Activated CD8-positive, alpha-beta T cell treated with anti-CD3 and anti-CD28 coated beads, Interleukin-2, amount 10 ng/mL, durations not matched to agents 7 days and 5 days (primary cell): ENCODE measurements at regions not wholly inside any gene's neighbourhood (a gene's known extent, or its start where the extent isn't known, plus 50 kb on each side); places are given as distances from the start of the nearest gene placed in this dataset.

Experiments used
- ATAC-seq: fragments of 150-1000 bp; cut with Tn5 transposase; one replicate; pipeline ENCODE4 v1.10.0; 2021; ENCODE audit warnings: moderate library complexity
- CTCF ChIA-PET: fragments of 350-600 bp; sonication (Branson Sonifier 250); formaldehyde crosslinking; loops from one replicate; lab custom pipeline; 2021; ENCODE audit warnings: antibody characterized with exemption; lab: Charles Lee
- POLR2A ChIA-PET: fragments of 350-600 bp; sonication (Branson Sonifier 250); formaldehyde crosslinking; loops from one replicate; lab custom pipeline; 2021; ENCODE audit warnings: antibody characterized with exemption; lab: Charles Lee
- DNase-seq: peaks from one replicate; pipeline ENCODE4 v3.0.0-alpha.2; 2020
- H3K27ac Mint-ChIP-seq: one replicate; pipeline ENCODE4 v1.8.0; 2021; ENCODE audit warnings: mild to moderate bottlenecking, mixed read lengths
- H3K27me3 Mint-ChIP-seq: one replicate; pipeline ENCODE4 v1.8.0; 2021; ENCODE audit warnings: low read depth, mixed read lengths
- H3K36me3 Mint-ChIP-seq: one replicate; pipeline ENCODE4 v1.8.0; 2021; ENCODE audit warnings: low read depth, mixed read lengths
- H3K4me1 Mint-ChIP-seq: one replicate; pipeline ENCODE4 v1.8.0; 2021; ENCODE audit warnings: low read depth, mixed read lengths
- H3K4me3 Mint-ChIP-seq: one replicate; pipeline ENCODE4 v1.8.0; 2021; ENCODE audit warnings: mild to moderate bottlenecking, mixed read lengths
- H3K9me3 Mint-ChIP-seq: one replicate; pipeline ENCODE4 v1.8.0; 2022; ENCODE audit warnings: mixed read lengths; ENCODE audit not compliant: insufficient read depth

- DNase-seq = no peak
- Mint-ChIP-seq H3K27me3 (peaks cover 5% of the 10 kb centered on the region), H3K4me1 (no peaks in the 10 kb centered on the region), H3K36me3 (no peaks in the 10 kb centered on the region), H3K4me3 (no peak overlapping the region), H3K27ac (no peak overlapping the region), H3K9me3 (no peaks in the 10 kb centered on the region)
- no peak for ATAC-seq
- CTCF ChIA-PET = no interaction called here
- POLR2A ChIA-PET = no interaction called here
Observed at GRCh38 chr13:43988302-43988701, 108.6 kb downstream of the LACC1 start.

GRCh38 chr13:43990021-43990420, 110.3 kb downstream of the LACC1 start:
- peaks cover 9% of the 10 kb centered on the region for H3K27me3 Mint-ChIP-seq
- POLR2A ChIA-PET = no interaction called here
- no peak for ATAC-seq

DNA sequence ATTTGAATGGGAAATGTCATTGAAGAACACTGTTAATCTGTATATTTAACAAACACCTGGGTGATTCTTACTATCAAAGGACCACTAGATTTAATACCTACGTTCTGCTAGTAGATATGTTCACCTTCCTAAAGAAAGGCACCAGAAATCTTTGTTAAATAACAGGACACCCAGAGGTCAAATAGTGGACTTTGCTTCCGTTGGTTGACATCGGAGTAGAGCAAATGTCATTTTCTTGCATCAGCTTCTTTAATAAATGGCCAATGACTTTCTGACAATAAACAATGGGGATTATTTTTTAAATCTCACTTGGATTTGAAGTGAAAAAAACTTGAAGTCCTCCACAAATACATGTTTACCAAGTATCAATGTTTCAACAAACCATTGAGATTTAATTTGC, 111.1 kb downstream of the LACC1 start:
- POLR2A ChIA-PET = no interaction called here
- Mint-ChIP-seq H3K4me1 (no peaks in the 10 kb centered on the region), H3K9me3 (no peaks in the 10 kb centered on the region), H3K27ac (no peak overlapping the region), H3K4me3 (no peak overlapping the region), H3K36me3 (no peaks in the 10 kb centered on the region), H3K27me3 (peaks cover 7% of the 10 kb centered on the region)
- CTCF ChIA-PET = no interaction called here
- ATAC-seq (no peak), DNase-seq (no peak)

More at GRCh38 chr13:43990021-43990420, 110.3 kb downstream of the LACC1 start:
- Mint-ChIP-seq H3K4me1 (no peaks in the 10 kb centered on the region), H3K4me3 (no peak overlapping the region), H3K36me3 (no peaks in the 10 kb centered on the region), H3K27ac (no peak overlapping the region), H3K9me3 (no peaks in the 10 kb centered on the region)
- CTCF ChIA-PET = no interaction called here
- no peak for DNase-seq

GRCh38 chr13:43991773-43992201, 112.1 kb downstream of the LACC1 start:
- ATAC-seq = no peak

DNA sequence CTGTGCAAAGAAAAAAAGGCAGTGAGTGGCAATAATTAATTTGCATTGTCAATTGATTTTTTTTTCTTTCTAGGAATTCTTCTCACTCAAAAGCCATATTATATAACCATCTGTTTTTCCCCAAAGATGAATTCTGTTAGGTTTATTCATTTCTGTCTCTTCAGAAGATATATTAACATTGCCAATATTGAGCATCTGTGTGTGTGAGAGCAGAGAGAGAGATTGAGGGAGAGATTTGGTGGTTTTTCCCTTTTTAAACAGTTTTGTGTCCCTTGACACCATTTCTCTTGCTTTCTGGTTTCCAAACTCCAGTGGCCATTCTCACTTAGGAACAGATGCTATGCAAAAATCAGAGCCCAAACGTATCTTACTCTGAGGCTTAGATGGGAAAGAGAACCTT, 112.5 kb downstream of the LACC1 start:
- ATAC-seq = no peak
- POLR2A ChIA-PET = interaction anchor here (0.5 kb wide), 1 partner anchor 84 kb away, joined by 3 read pairs; no protein-coding TSS in a partner anchor
- CTCF ChIA-PET = no interaction called here
- no peaks in the 10 kb centered on the region for H3K9me3 Mint-ChIP-seq
- no peak overlapping the region for H3K4me3 Mint-ChIP-seq
- no peaks in the 10 kb centered on the region for H3K4me1 Mint-ChIP-seq
- peaks cover 9% of the 10 kb centered on the region for H3K27me3 Mint-ChIP-seq
- H3K36me3 Mint-ChIP-seq = no peaks in the 10 kb centered on the region
- no peak overlapping the region for H3K27ac Mint-ChIP-seq
- DNase-seq = no peak

More at GRCh38 chr13:43991773-43992201, 112.1 kb downstream of the LACC1 start:
- DNase-seq = no peak
- CTCF ChIA-PET = no interaction called here
- H3K4me1 Mint-ChIP-seq = no peaks in the 10 kb centered on the region
- no peak overlapping the region for H3K4me3 Mint-ChIP-seq
- H3K36me3 Mint-ChIP-seq = no peaks in the 10 kb centered on the region
- POLR2A ChIA-PET = interaction anchor here (0.5 kb wide), 1 partner anchor 84 kb away, joined by 3 read pairs; no protein-coding TSS in a partner anchor
- no peak overlapping the region for H3K27ac Mint-ChIP-seq
- H3K9me3 Mint-ChIP-seq = no peaks in the 10 kb centered on the region
- H3K27me3 Mint-ChIP-seq = peaks cover 9% of the 10 kb centered on the region

DNA sequence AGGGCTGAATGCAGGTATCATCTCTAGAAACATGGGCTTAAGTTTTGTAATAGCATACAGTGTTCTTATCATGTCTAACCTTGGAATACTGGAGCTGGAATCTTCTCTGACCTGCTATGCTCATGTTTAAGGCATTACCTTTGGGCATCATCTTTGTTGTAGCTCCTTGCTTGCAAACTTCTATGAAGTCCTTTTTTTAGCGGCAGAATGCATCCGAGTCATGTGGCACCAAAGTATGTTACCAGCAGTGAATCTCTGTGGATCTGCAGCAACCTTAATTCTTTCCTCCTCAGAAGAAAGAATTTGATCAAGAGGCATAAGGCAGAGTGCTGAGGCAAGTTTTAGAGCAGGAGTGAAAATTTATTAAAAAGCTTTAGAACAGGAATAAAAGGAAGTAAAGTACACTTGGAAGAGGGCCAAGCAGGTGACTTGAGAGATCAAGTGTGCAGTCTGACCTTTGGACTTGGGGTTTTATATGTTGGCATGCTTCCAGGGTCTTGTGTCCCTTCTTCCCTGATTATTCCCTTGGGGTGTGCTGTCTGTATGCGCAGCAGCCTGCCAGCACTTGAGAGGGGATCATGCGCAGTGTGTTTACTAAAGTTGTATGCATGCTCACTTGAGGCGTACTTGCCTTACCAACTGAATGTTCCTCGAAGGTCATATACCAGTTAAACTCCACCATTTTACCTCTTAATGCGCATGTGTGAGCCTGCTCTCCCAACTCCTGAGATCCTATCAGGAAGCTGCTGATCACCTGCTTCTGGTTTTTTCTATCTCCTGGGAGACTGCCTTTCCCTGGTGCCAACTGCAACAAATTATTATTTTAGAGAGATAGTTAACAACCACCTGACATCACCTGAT, 115.5 kb downstream of the LACC1 start:
- H3K27me3 Mint-ChIP-seq = peaks cover 9% of the 10 kb centered on the region
- no peak overlapping the region for H3K27ac Mint-ChIP-seq
- ATAC-seq (no peak), DNase-seq (no peak)
- POLR2A ChIA-PET = no interaction called here
- H3K4me3 Mint-ChIP-seq = no peak overlapping the region
- H3K9me3 Mint-ChIP-seq = no peaks in the 10 kb centered on the region
- H3K4me1 Mint-ChIP-seq = no peaks in the 10 kb centered on the region
- CTCF ChIA-PET = no interaction called here
- no peaks in the 10 kb centered on the region for H3K36me3 Mint-ChIP-seq

DNA sequence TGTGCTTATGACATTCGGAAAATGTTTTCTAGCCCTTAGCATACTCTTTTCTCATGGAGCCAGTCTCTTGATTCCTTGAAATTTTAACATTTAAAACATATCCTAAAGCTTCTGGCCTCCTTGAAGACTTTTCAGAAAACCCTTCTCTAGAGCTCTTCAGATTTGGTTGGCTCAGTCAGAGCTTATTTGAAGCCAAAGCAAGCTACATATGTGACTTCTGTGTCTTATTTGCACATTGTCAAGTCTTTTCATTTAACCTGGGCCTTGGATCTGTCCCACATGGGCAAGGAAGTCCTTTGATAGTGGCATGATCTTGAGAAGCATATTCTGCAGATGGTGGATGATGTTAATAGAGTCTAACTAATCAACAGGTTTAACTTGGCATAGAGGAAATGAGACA, 116.5 kb downstream of the LACC1 start:
- no peaks in the 10 kb centered on the region for H3K36me3 Mint-ChIP-seq
- ChIA-PET POLR2A (no interaction called here), CTCF (no interaction called here)
- peaks cover 9% of the 10 kb centered on the region for H3K27me3 Mint-ChIP-seq
- H3K27ac Mint-ChIP-seq = no peak overlapping the region
- no peaks in the 10 kb centered on the region for H3K9me3 Mint-ChIP-seq
- no peak for ATAC-seq
- no peak for DNase-seq
- no peak overlapping the region for H3K4me3 Mint-ChIP-seq
- no peaks in the 10 kb centered on the region for H3K4me1 Mint-ChIP-seq

DNA sequence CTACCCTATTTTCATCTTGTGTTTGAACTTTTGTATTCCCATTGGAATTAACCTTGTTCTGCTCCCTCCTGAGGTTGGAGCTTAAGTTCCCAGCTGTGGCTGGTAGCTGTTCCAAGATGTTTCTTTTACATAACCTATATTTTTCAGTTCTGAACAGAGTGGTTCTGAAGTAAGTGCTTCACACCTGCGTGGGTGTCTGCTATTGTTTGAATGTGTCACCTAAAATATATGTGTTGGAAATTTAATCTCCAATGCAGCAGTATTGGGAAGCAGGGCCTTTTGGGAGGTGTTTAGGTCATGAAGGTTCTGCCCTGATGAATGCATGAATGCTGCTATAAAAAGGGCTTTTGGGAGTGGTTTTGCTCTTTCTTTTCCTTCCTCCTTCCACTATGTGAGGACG, 123.8 kb downstream of the LACC1 start:
- no peaks in the 10 kb centered on the region for H3K9me3 Mint-ChIP-seq
- CTCF ChIA-PET = no interaction called here
- H3K36me3 Mint-ChIP-seq = no peaks in the 10 kb centered on the region
- H3K27me3 Mint-ChIP-seq = peaks cover 2% of the 10 kb centered on the region
- H3K27ac Mint-ChIP-seq = no peak overlapping the region
- no peak for DNase-seq
- POLR2A ChIA-PET = no interaction called here
- ATAC-seq = no peak
- H3K4me1 Mint-ChIP-seq = no peaks in the 10 kb centered on the region
- H3K4me3 Mint-ChIP-seq = no peak overlapping the region

GRCh38 chr13:44004878-44005277, 125.2 kb downstream of the LACC1 start:
- ChIA-PET POLR2A (no interaction called here), CTCF (no interaction called here)
- no peak overlapping the region for H3K27ac Mint-ChIP-seq
- no peak for DNase-seq
- no peaks in the 10 kb centered on the region for H3K36me3 Mint-ChIP-seq
- no peaks in the 10 kb centered on the region for H3K4me1 Mint-ChIP-seq
- H3K27me3 Mint-ChIP-seq = peaks cover 2% of the 10 kb centered on the region
- no peak for ATAC-seq
- H3K9me3 Mint-ChIP-seq = no peaks in the 10 kb centered on the region
- H3K4me3 Mint-ChIP-seq = no peak overlapping the region

GRCh38 chr13:44007451-44007850, 127.7 kb downstream of the LACC1 start:
- Mint-ChIP-seq H3K27ac (no peak overlapping the region), H3K27me3 (peaks cover 2% of the 10 kb centered on the region), H3K4me3 (no peak overlapping the region), H3K9me3 (no peaks in the 10 kb centered on the region), H3K4me1 (no peaks in the 10 kb centered on the region), H3K36me3 (no peaks in the 10 kb centered on the region)
- DNase-seq (no peak), ATAC-seq (no peak)
- ChIA-PET CTCF (no interaction called here), POLR2A (no interaction called here)

GRCh38 chr13:44011036-44011435, 131.3 kb downstream of the LACC1 start:
- no peaks in the 10 kb centered on the region for H3K36me3 Mint-ChIP-seq
- no peaks in the 10 kb centered on the region for H3K9me3 Mint-ChIP-seq
- ATAC-seq (no peak), DNase-seq (no peak)
- no peak overlapping the region for H3K4me3 Mint-ChIP-seq
- POLR2A ChIA-PET = no interaction called here
- H3K4me1 Mint-ChIP-seq = no peaks in the 10 kb centered on the region
- CTCF ChIA-PET = no interaction called here
- no peaks in the 10 kb centered on the region for H3K27me3 Mint-ChIP-seq
- H3K27ac Mint-ChIP-seq = no peak overlapping the region

GRCh38 chr13:44012910-44013757, 133.4 kb downstream of the LACC1 start:
- Mint-ChIP-seq H3K9me3 (no peaks in the 10 kb centered on the region), H3K4me3 (no peak overlapping the region), H3K36me3 (no peaks in the 10 kb centered on the region), H3K27me3 (no peaks in the 10 kb centered on the region), H3K4me1 (peaks cover 8% of the 10 kb centered on the region), H3K27ac (no peak overlapping the region)
- ATAC-seq (no peak), DNase-seq (no peak)
- ChIA-PET POLR2A (no interaction called here), CTCF (no interaction called here)
